ENCODE measurements at regions not wholly inside any gene's neighbourhood (a gene's known extent, or its start where the extent isn't known, plus 50 kb on each side); places are given as distances from the start of the nearest gene placed in this dataset.

GRCh38 chr12:23186950-23187349, 562.0 kb downstream of the ETNK1 start:
- H3K27ac ChIP-seq, result peak overlapping the region; percentile 25; the same call in 1 of the 2 replicates
- no peak for TF ChIP-seq CTCF (conservative IDR thresholded peaks at IDR 0.05)
- TF ChIP-seq ZFX (IDR thresholded peaks at IDR 0.05), result no peak

- TF ChIP-seq CTCF (conservative IDR thresholded peaks at IDR 0.05), result no peak
- TF ChIP-seq ZFX (IDR thresholded peaks at IDR 0.05), result no peak
- no peak overlapping the region for H3K27ac ChIP-seq
Observed at GRCh38 chr12:23193552-23193951, 568.6 kb downstream of the ETNK1 start.

- TF ChIP-seq ZFX (IDR thresholded peaks at IDR 0.05) (no peak), CTCF (conservative IDR thresholded peaks at IDR 0.05) (no peak)
- no peak overlapping the region for H3K27ac ChIP-seq
Observed at GRCh38 chr12:23197266-23197665, 572.3 kb downstream of the ETNK1 start.

- TF ChIP-seq CTCF (conservative IDR thresholded peaks at IDR 0.05) (no peak), ZFX (IDR thresholded peaks at IDR 0.05) (no peak)
- no peak overlapping the region for H3K27ac ChIP-seq
Observed at GRCh38 chr12:23202728-23203127, 577.8 kb downstream of the ETNK1 start.

- TF ChIP-seq ZFX (IDR thresholded peaks at IDR 0.05), result no peak
- TF ChIP-seq CTCF (conservative IDR thresholded peaks at IDR 0.05), result peak; percentile 91
- H3K27ac ChIP-seq, result no peak overlapping the region
Observed at GRCh38 chr12:23204933-23205778, 580.2 kb downstream of the ETNK1 start.

GRCh38 chr12:23209793-23210192, 584.8 kb downstream of the ETNK1 start:
- TF ChIP-seq ZFX (IDR thresholded peaks at IDR 0.05) (no peak), CTCF (conservative IDR thresholded peaks at IDR 0.05) (no peak)
- H3K27ac ChIP-seq, result no peak overlapping the region

GRCh38 chr12:23210573-23210972, 585.6 kb downstream of the ETNK1 start:
- no peak for TF ChIP-seq ZFX (IDR thresholded peaks at IDR 0.05)
- TF ChIP-seq CTCF (conservative IDR thresholded peaks at IDR 0.05), result no peak
- no peak overlapping the region for H3K27ac ChIP-seq

Data from C4-2B (cell line).